ENCODE measurements at regions not wholly inside any gene's neighbourhood (a gene's known extent, or its start where the extent isn't known, plus 50 kb on each side); places are given as distances from the start of the nearest gene placed in this dataset.

GRCh38 chr6:168773788-168774187 is 332.8 kb downstream of the SMOC2 start:
- no peak for DNase-seq (ENCODE audit: low spot score)

GRCh38 chr6:168765752-168766151 is 324.8 kb downstream of the SMOC2 start:
- no peak for DNase-seq (ENCODE audit: low spot score)

GRCh38 chr6:168756009-168756634 is 315.1 kb downstream of the SMOC2 start:
- no peak for DNase-seq (ENCODE audit: low spot score)

GRCh38 chr6:168746643-168747042 is 305.7 kb downstream of the SMOC2 start:
- DNase-seq (ENCODE audit: low spot score), result no peak

- no peak for DNase-seq (ENCODE audit: low spot score)
Observed at GRCh38 chr6:168746013-168746412, 305.0 kb downstream of the SMOC2 start.

- no peak for DNase-seq (ENCODE audit: low spot score)
Observed at GRCh38 chr6:168744861-168745260, 303.9 kb downstream of the SMOC2 start.

GRCh38 chr6:168741942-168742782 is 301.2 kb downstream of the SMOC2 start:
- no peak for DNase-seq (ENCODE audit: low spot score)

- DNase-seq (ENCODE audit: low spot score), result no peak
Observed at GRCh38 chr6:168741305-168741704, 300.3 kb downstream of the SMOC2 start.

- DNase-seq (ENCODE audit: low spot score), result no peak
Observed at GRCh38 chr6:168739381-168739780, 298.4 kb downstream of the SMOC2 start.

GRCh38 chr6:168737481-168737880 is 296.5 kb downstream of the SMOC2 start:
- DNase-seq (ENCODE audit: low spot score), result no peak

GRCh38 chr6:168737014-168737413 is 296.0 kb downstream of the SMOC2 start:
- no peak for DNase-seq (ENCODE audit: low spot score)

- DNase-seq (ENCODE audit: low spot score), result no peak
Observed at GRCh38 chr6:168736039-168736438, 295.1 kb downstream of the SMOC2 start.

GRCh38 chr6:168735268-168735949 is 294.4 kb downstream of the SMOC2 start:
- no peak for DNase-seq (ENCODE audit: low spot score)

GRCh38 chr6:168734523-168734922 is 293.5 kb downstream of the SMOC2 start:
- DNase-seq (ENCODE audit: low spot score), result no peak

- no peak for DNase-seq (ENCODE audit: low spot score)
Observed at GRCh38 chr6:168732676-168733075, 291.7 kb downstream of the SMOC2 start.

- no peak for DNase-seq (ENCODE audit: low spot score)
Observed at GRCh38 chr6:168730931-168731716, 290.1 kb downstream of the SMOC2 start.

GRCh38 chr6:168728056-168728455 is 287.1 kb downstream of the SMOC2 start:
- no peak for DNase-seq (ENCODE audit: low spot score)

GRCh38 chr6:168726312-168726856 is 285.4 kb downstream of the SMOC2 start:
- DNase-seq (ENCODE audit: low spot score), result no peak

GRCh38 chr6:168725802-168726201 is 284.8 kb downstream of the SMOC2 start:
- no peak for DNase-seq (ENCODE audit: low spot score)

- no peak for DNase-seq (ENCODE audit: low spot score)
Observed at GRCh38 chr6:168724669-168725570, 283.9 kb downstream of the SMOC2 start.

- DNase-seq (ENCODE audit: low spot score), result no peak
Observed at GRCh38 chr6:168724033-168724432, 283.0 kb downstream of the SMOC2 start.

Measured in hepatic stellate cell (primary cell).